ENCODE measurements at regions not wholly inside any gene's neighbourhood (a gene's known extent, or its start where the extent isn't known, plus 50 kb on each side); places are given as distances from the start of the nearest gene placed in this dataset.

- no peak for DNase-seq (ENCODE audit: low spot score)
Measured at GRCh38 chr6:6840831-6841291, 252.3 kb downstream of the LY86 start.

- no peak for DNase-seq (ENCODE audit: low spot score)
Measured at GRCh38 chr6:6841571-6841970, 253.1 kb downstream of the LY86 start.

- no peak for DNase-seq (ENCODE audit: low spot score)
Measured at GRCh38 chr6:6842291-6842690, 253.8 kb downstream of the LY86 start.

GRCh38 chr6:6843057-6843627, 254.6 kb downstream of the LY86 start:
- no peak for DNase-seq (ENCODE audit: low spot score)

GRCh38 chr6:6843777-6844176, 255.3 kb downstream of the LY86 start:
- DNase-seq (ENCODE audit: low spot score), result no peak

GRCh38 chr6:6844530-6844929, 256.0 kb downstream of the LY86 start:
- no peak for DNase-seq (ENCODE audit: low spot score)

GRCh38 chr6:6845603-6846002, 257.1 kb downstream of the LY86 start:
- DNase-seq (ENCODE audit: low spot score), result no peak

- DNase-seq (ENCODE audit: low spot score), result no peak
Measured at GRCh38 chr6:6847591-6847990, 259.1 kb downstream of the LY86 start.

GRCh38 chr6:6851059-6851948, 256.5 kb upstream of the RREB1 start:
- DNase-seq (ENCODE audit: low spot score), result no peak

GRCh38 chr6:6851949-6852261, 255.9 kb upstream of the RREB1 start:
- DNase-seq (ENCODE audit: low spot score), result no peak

- no peak for DNase-seq (ENCODE audit: low spot score)
Measured at GRCh38 chr6:6856538-6857523, 250.9 kb upstream of the RREB1 start.

GRCh38 chr6:6857528-6857927, 250.2 kb upstream of the RREB1 start:
- no peak for DNase-seq (ENCODE audit: low spot score)

GRCh38 chr6:6858533-6858982, 249.2 kb upstream of the RREB1 start:
- no peak for DNase-seq (ENCODE audit: low spot score)

GRCh38 chr6:6859105-6859504, 248.7 kb upstream of the RREB1 start:
- no peak for DNase-seq (ENCODE audit: low spot score)

GRCh38 chr6:6859722-6860121, 248.0 kb upstream of the RREB1 start:
- DNase-seq (ENCODE audit: low spot score), result no peak

- no peak for DNase-seq (ENCODE audit: low spot score)
Measured at GRCh38 chr6:6860863-6861262, 246.9 kb upstream of the RREB1 start.

GRCh38 chr6:6861351-6861894, 246.3 kb upstream of the RREB1 start:
- DNase-seq (ENCODE audit: low spot score), result no peak

GRCh38 chr6:6861995-6862394, 245.8 kb upstream of the RREB1 start:
- DNase-seq (ENCODE audit: low spot score), result no peak

GRCh38 chr6:6863970-6864639, 243.7 kb upstream of the RREB1 start:
- DNase-seq (ENCODE audit: low spot score), result no peak

GRCh38 chr6:6865611-6866010, 242.2 kb upstream of the RREB1 start:
- DNase-seq (ENCODE audit: low spot score), result no peak

- no peak for DNase-seq (ENCODE audit: low spot score)
Measured at GRCh38 chr6:6866656-6867403, 240.9 kb upstream of the RREB1 start.

Data from CD4-positive, alpha-beta T cell treated with Interleukin-15 for 4 hours (primary cell).